HTR-8/SVneo (cell line): ENCODE measurements at regions not wholly inside any gene's neighbourhood (a gene's known extent, or its start where the extent isn't known, plus 50 kb on each side); places are given as distances from the start of the nearest gene placed in this dataset.

Experiments used
- DNase-seq: peaks from one replicate; pipeline ENCODE4 v3.0.0; 2011; ENCODE audit warnings: low spot score, mixed read lengths; ENCODE audit not compliant: insufficient read length
- FAIRE-seq: peaks from 2 replicates; lab custom pipeline; 2011; peaks lifted over from hg19 to GRCh38; lab: Jason Lieb, UNC

DNA sequence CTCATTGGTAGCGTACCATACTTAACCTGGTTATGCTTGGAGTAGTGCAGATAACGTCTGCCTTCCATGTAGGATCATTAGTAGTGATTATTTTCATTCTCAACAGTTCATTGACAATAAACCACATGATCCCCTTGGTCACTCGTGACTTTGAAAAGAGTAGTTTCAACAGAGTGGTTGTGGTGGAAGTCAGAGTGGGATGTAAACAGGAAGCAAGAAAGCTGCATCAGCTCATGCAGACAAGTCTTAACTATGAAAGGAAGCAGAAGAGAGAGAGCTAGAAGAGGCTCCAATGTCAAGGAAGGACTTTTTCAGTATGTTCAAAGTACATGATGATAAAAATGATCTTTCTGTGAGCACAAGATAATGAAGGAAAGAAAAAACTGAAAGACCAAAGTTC lies 287.4 kb downstream of the MBD2 start:
- FAIRE-seq (no peak), DNase-seq (no peak)

DNA sequence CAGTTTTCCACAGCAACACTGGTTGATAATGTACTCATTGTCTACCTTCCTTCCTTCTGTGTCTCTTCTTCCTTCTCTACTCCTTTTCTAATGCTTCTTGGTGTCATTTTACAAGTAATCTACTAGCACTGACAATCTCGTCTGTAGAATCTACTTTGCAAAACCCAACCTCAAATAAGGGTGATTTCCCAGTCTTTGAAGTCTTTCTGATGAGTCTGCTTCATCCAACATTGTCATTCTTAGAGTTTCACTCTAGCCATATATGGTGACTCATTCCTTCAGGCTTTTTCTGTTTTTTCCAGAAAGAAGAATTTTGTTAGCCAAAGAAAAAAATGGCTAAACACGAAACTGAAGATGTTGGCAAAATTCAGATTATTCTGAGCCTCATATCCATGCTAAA lies 288.7 kb downstream of the MBD2 start:
- DNase-seq, result no peak
- no peak for FAIRE-seq

DNA sequence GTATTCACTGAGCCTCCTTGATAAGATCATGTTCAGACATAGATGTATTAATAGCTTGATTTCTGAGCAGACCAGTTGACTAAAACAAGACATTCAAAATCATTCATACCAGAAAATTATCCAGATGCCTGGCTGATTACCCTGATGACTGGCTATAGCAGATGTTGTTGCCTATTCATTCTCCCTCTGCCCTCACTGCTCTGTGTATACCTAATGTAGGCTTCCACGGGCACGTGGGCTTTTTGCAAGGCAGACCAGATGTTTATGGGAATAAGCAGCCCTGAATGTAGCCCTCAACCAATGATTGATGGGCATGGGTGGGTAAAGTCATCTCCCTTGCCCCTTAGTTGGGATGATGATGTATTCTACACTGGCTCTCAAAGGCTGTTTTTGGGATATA lies 289.1 kb downstream of the MBD2 start:
- no peak for DNase-seq
- FAIRE-seq, result no peak

DNA sequence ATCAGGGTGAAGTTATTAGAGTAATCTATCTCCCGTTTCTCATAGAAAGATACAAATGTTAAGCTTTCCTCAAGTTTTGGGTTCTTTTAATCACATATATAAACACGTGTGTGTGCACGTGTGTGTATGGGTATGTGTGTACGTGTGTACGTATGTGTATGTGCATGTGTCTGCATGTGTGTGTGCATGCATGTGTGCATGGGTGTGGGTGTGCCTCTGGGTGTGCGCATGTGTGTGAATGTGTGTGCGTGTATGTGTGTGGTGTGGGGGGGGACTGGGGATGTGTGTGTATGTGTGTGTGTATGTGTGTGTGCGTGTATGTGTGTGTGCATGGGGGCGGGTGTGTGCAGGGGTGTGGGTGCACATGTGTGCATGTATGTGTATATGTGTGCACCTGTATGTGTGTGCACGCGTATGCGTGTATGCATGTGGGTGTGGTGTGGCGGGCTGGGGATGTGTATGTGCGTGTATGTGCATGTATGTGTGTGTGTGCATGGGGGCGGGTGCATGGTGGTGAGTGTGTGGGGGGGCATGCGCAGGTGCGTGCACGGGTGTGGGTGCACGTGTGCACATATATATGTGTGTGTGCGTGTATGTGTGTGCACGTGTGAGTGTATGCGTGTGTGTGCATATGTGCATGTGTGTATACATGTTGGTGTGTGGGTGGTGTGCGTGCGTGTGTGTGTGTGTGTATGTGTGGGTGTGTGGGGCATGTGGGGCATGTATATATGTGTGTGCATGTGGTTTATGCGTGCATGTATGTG lies 304.0 kb downstream of the MBD2 start:
- FAIRE-seq (peak; percentile 63), DNase-seq (no peak)

DNA sequence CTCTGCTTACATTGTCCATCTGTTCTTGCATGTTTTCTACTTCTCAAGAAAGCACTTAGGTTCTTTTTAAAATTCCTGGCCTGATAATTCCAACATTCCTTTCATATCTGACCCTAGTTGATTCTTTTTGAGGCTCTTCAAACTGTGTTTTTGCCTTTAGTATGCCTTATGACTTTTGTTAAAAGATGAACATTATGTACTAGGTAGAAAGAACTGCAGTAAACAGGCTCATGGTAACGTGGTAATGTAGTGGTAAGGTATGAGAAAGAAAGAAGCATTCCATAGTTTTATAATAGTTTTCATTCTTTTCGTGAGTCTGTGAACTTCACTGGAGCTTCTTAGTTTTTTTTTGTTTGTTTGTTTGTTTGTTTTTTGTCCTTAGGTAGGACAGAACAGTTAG lies 306.4 kb downstream of the MBD2 start:
- FAIRE-seq (no peak), DNase-seq (no peak)

DNA sequence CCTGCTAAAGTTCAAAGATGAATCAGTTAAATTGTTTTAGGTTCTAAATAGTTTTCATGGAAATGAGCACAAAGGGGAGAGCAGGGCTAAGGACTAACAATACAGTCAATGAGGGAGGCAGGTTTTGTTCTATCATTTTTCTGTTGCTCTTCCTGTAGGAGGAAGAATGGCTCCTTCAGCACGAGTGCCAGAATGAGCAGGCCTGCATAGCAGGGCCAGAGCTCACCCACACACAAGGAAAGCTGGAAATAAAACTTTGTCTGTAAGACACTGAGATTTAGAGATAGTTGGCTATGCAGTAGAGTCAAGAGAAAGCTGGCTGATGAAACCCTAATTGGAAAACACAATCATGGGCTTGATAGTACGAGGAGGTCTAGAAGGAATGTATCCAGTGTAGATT lies 313.3 kb downstream of the MBD2 start:
- FAIRE-seq (no peak), DNase-seq (no peak)

DNA sequence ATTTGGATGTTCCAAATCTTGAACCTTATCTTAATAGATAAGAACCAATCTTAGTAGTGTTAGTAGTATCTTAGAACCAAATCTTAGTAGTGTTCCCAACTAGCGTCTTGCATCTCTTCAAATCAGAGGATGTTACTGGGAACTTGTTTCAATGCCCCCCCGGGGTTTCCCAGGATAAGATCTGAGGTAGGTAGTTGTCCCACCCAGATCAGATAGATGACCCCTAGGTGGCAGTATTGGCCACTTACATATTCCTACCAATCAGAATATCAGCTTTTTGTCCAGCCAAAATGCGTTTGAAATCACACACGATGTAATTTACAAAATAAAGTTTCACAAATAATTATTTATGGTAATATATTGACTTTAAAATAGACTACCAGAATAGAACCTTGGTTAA lies 314.8 kb downstream of the MBD2 start:
- FAIRE-seq, result no peak
- peak; percentile 0 for DNase-seq

DNA sequence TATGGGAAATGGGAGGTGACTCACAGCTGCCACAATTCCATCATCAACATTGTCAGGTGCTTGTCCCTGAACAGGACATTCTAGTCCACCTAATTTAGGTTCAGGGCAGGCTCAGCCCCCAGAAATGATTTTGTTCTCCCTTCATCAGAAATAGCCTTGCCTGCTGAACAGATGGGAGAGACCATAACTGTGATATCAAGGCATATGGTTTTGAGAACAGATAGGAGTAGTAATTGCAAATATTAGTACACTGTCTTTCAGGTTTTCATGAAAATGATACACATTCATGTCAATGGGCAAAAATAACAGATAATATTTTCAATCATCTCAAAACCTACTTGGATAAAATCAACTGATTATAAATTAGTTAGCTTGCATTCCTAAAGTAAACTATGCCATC lies 316.5 kb downstream of the MBD2 start:
- FAIRE-seq (no peak), DNase-seq (no peak)

DNA sequence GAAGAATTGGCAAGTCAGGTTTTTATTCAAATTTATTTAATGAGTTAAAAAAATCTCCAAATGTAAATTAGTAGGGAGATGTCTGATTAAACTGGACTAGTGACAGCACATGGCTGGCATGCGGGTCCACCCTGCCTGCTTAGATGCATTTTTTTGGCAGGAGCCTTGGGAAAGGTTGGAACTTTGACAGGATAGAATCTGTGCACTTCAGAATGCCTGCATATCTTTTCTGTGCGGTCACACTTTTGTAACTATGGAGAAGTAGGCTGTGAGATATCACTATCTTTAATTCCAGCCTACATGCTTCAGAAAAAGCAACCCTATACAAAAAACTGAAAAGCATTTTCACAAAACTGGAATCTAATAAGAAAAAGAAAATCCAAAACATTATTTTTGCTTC lies 317.8 kb downstream of the MBD2 start:
- DNase-seq (no peak), FAIRE-seq (no peak)

DNA sequence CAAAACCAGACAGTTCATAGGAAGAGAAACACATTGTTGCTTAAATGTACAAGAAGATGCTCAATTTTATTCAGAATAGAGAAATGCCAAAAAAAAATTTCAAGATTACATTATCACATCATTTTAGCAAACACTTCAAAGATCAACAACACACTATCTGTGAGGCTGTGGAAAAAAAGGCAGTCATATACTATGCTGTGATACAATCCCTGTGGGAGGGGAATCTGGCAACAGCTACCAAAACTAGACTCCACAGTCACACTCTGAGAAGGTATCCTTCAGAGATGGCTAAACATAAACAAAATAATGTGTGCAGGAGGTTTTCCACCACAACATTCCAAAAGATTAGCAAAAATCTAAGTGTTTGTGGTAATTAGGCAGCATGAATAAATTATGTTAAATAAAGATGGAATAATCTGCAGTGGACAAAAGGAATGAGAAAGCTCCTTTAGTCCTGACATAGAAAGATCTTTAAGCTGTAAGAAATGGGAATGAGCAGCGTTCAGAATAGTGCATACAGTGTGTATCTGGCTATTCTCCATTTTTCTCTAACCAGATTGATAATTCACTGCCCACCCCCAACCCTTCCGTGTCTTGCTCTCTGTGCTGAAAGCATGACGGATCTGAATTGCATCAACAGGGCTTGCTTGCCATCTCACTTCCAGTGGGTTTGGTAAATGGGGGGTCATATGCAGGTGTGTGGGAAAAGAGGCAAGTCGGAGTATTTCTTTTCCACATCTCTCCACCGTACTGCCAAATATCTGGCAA lies 329.6 kb downstream of the MBD2 start:
- FAIRE-seq (no peak), DNase-seq (no peak)

DNA sequence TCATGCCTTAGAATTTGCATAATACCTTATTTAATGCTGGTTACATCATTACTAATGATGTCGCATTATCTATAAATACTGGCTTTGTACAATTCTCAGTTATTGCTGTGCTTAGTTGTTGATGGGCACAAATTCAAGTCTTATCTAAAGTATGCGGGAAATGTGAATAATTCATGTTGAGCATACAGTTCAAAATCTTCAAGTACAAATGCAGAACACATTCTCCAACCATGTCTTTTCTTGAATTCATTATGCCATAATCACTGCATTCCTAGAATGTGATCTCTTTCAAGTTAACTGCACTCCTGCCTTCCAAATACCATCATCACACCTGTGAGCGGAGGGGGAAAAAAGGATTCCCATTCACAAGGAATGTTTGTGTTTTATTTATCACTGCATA lies 337.0 kb downstream of the MBD2 start:
- no peak for FAIRE-seq
- DNase-seq, result no peak

DNA sequence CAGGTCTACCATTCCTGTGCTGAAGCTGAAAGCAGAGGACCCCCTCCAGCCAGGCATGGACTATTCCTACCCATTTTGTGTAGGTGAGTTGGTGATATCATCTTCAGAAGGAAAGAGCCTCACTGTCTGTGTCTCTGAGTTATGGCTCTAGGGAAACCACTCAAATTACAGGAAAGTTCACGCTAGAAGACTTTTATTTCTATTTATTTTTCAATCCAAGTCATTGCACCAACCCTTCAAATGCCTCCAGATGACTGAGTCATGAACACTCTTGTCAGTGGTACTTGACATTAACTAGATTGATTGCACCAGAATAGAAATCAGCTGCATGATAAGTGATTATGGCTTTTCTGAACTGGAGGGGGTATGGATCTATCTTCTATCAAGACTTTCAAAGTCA lies 338.4 kb downstream of the MBD2 start:
- no peak for DNase-seq
- no peak for FAIRE-seq

DNA sequence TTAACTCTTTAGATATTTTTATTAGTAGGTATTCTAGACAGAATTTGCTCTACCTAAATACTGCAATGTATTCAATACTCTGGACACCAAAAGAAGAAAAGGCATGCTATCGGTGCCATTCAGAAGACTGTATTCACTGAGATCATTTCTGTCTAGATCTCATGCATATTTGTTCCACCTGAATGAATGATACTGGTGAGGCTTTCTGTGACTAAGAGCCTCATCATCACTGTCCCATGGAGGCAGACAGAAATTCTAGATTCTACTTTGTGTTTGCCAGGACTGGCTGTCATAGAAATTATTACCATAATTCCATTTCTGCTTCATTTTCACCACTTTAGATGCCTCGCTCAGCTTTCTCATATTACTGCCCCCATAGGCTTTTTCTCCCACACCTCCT lies 340.7 kb downstream of the MBD2 start:
- DNase-seq (no peak), FAIRE-seq (no peak)

DNA sequence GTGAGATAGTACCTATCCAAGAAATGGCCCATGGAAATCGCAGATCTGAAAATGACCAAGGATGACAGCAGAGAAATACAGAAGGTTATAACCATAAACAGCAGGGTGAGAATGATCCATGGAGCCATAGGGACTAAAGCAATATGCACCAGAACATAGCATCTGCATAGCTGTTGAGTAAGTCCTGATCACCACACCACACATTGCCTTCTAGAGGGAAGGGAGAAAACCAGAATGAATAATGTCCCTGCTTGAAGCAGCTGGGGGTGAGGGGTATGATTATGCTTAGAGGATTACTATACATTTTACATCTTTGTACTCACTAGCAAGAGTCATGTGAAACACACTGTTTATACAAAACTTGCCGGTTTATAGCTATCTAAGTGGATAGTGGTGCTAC lies 350.4 kb downstream of the MBD2 start:
- DNase-seq (no peak), FAIRE-seq (no peak)

DNA sequence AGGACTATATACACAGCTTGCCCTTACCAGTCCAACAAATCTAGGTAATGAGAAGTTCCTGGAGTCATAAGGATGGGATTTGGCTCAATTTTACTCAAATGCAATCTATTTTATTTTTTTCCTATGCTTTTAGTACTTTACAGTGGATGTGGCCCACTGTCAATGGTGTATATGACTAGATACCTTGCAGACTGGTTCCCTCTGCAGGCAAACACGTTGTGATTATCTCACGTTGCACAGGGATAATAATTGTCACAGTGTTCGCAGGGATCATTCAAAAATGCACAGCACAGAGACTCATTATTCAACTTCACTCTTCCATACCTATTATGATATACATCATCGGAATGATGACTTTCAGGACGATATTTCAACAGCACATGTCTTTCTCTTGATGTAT lies 359.7 kb downstream of the MBD2 start:
- DNase-seq, result no peak
- no peak for FAIRE-seq

DNA sequence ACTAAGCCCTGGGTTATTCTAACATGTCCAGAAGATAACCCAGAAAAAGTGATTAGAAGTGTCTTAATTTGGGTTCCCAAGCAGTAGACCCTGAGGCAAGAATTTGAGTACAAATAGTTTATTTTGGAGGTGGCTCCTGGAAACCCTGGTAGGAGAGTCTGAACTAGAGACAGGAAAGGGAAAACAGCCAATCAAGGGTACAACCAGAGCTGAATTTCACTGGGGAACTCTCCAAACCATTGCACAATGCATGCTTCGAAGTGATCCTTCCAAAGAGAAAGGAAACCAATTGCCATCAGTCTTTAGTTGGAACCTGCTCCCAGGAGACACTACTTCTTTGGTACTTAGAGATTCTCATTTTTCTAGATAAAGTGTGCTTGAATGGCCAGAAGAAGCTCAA lies 361.5 kb downstream of the MBD2 start:
- DNase-seq, result no peak
- FAIRE-seq, result no peak

DNA sequence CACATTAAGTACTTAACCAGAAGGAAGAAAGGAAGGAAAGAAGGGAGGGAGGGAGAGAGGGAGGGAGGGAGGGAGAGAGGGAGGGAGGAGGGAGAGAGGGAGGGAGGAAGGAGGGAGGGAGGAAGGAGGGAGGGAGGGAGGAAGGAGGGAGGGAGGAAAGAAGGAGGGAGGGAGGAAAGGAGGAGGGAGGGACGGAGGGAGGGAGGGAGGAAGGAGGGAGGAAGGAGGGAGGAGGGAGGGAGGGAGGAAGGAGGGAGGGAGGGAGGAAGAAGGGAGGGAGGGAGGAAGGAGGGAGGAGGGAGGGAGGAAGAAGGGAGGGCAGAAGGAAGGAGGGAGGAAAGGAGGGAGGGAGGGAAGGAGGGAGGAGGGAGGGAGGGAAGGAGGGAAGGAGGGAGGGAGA lies 363.3 kb downstream of the MBD2 start:
- FAIRE-seq (peak; percentile 84), DNase-seq (no peak)

DNA sequence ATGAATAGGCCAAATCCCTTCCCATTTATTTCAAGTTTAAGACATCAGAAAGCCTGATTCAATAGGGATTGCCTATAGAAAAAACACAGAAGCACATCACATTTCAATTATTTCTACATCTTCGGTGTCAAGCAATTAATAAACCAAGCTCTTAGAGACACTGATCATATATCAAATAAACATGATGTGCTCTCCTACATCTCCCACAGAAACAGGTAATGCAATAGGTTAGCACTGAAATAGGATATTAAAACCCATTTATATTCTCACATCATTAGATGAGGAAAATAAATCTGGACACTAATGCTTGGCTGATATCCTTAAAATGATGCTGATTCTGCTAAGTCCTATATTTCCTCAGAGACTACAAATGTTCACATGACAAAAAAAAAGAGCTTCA lies 364.7 kb downstream of the MBD2 start:
- FAIRE-seq (no peak), DNase-seq (no peak)

DNA sequence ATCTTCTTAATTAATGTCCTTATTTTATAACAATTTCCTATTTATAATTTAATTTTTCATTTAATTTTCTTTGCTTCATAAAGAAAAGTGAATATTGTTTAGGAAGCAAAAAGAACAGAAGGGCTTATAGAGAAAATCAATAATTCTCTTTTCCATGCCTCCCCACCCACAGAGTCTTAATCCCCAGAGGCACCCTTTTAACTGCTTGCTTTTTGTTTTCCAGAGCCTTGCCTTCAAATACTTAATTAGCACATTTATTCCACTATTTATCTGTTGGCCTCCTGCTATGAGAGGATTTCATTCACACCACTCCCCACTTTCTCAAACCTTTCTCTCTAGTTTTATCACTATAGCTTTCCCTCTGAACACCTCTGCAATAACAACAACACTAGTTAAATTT lies 373.6 kb downstream of the MBD2 start:
- FAIRE-seq, result no peak
- DNase-seq, result no peak

DNA sequence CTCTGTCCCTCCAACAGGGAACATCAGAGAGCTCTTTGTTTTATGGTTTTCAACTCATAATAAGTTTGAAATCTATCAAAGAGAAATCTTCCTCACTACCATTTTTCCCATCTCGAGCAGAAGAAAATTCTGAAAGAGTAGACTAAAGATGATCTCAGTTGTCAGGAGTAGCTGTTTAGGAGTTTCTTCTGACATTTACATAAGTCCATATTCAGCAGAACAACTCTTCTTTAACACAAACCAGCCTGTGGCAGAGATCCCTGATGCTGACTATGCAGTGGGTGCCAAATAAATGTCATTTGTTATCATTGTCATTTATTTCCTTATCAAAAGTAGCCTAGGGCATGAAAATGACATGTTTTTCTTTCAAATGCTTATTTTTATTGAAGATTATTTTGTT lies 380.7 kb downstream of the MBD2 start:
- DNase-seq, result no peak
- no peak for FAIRE-seq

DNA sequence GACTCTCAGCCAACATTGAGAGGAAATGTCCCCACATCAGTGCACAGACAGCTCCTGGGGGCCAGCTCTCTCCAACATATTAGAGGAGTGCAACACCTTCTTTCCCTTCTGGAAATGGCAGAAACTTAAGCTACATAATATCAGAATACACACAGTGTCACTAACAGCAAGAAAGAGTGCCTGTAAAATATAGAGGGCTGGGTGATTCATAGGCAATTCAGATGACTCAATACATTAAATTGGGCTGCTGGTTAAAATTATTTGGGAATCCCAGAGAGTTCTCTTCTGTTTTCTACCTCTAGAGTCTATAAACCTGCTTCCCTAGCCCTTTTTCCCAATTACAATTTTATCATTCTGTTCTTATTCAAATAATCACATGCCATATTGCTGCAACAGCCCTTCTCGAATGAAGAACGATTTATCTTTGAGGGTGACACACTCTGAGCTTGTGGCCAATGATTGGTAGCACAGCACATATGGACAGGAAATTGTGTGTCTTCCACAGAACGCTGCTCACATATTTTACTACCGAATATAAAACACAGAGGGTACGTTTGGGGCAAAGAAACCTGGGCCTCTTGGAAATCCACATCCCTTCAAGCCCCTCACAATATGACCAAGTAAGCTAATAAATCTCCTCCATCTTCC lies 381.2 kb downstream of the MBD2 start:
- no peak for DNase-seq
- FAIRE-seq, result no peak
